HK-2 (cell line): ENCODE measurements at regions not wholly inside any gene's neighbourhood (a gene's known extent, or its start where the extent isn't known, plus 50 kb on each side); places are given as distances from the start of the nearest gene placed in this dataset.

Experiments
- DNase-seq: peaks from one replicate; pipeline ENCODE4 v3.0.0-alpha.2; 2018; ENCODE audit not compliant: unreplicated experiment

DNA sequence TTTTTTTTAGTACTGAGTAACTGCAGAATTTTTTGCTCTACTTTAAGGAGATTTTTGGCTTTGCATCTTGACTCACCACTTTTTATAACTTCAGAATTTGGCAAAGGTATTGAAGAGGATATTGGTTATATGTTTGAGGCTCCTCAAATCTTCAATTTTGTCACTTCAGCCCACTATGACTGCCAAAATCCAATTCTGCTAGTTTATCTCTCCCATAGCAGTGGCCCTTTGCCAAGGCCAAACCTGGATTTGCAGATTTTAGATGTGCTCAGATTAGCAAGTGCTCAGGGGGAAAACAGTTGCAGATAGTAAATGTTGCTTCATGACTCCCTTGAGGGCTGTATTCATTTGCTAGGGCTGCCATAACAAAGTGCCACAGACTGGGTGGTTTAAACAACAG is 427.5 kb downstream of the ADRA2A start:
- DNase-seq = no peak

DNA sequence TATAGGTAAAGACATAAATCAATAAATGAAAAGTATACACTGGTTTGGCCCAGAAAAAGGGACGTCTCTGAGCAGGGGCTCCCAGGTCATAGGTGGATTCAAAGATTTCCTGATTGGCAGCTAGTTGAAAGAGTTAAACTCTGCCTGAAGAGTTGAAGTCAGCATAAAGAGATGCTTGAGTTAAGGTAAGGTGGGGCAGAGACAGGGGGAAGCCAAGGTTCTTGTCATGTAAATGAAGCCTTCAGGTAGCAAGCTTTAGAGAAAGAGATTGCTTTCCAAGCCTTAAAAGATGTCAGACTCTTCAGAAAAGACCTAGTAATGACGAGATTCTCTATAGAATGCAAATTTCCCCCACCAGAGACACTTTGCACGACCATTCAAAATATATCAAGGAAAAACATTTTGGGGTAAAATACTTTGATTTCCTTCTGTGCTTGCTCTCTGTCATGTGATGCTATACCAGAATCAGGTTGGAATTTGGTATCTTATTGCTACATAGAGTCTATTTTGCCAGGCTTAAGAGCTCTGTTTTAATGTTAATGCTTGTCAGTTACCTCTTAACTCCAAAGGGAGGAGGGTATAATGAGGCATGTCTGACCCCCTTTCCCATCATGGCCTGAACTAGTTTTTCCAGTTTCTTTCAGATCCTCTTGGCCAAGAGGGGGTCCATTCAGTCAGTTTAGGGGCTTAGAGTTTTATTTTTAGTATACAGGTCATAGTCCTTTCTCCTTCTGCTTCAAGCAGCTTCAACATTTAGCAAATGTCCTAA is 429.6 kb downstream of the ADRA2A start:
- no peak for DNase-seq

DNA sequence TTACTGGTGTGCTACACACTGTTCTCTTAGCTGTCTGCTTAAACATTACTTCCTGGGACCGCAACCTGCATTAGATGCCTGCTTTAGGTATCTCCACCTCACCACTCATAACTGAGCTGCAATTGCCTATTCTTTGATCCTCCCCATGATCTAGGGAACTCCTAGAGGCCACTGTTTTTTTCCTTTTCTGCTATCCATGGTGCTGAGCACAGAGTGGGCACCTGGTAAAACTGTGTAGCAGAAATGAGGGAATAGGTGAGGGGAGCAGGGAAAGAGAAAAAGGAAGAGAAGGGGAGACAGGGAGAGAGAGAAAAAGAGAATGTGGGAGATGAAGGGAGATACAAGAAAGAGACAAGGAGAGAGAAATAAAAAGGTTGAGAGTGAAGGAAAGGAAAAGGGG is 434.9 kb downstream of the ADRA2A start:
- DNase-seq = no peak

DNA sequence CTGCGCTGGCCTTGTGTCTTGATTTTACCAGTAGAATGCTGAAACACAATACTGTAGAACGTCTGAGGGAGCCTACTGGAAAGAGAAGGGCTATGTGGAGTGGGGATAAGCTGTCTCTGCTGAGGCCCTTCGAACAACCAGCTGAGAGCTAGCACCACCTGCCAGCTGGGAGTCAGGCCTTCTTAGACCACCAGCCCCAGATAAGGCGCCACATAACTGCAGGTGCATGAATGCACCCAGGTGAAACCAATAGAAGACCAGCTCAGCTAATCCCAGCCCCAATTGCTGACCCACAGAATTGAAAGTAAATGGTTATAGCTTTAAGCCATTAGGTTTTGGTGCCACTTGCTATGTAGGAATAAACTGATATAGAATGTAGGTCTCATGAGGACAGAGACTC is 438.4 kb downstream of the ADRA2A start:
- DNase-seq = no peak

DNA sequence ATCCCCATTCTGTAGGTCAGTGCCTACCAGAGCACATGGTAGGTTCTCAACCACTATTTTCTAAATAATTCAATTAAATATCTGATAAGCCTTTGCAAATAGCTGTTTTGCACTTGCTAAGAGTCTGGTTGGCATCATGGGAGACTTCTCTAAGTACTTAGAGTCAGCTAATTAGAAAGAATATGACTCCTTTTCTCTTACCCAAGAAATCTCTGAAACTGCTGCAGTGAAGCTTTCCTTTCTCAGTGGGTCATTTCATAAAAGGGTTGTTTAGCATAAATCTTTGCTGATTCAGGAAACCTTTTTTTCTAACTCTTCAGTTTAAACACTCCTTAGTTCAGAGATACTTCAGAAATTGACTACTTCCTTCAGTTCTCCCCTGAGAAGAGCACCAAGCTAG is 438.9 kb downstream of the ADRA2A start:
- DNase-seq = no peak

DNA sequence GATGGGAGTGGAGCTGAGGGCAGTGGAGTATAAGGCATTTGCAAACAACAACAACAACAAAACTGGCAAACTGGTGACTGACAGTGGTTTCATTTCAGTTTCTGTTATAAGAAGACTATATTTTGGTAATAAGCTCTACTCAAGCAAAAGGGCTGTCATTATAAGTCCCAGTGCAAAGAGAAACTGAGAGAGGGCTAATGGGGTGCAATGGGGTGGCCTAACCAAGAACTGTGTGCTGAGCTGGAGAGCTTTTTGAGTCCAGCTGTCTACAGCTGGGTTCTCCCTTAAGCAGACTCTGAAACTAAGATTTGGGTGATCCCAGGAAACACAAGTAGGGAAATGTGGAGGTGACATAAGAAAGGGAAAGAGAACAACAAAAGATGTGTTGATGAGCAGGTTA is 439.3 kb downstream of the ADRA2A start:
- no peak for DNase-seq

DNA sequence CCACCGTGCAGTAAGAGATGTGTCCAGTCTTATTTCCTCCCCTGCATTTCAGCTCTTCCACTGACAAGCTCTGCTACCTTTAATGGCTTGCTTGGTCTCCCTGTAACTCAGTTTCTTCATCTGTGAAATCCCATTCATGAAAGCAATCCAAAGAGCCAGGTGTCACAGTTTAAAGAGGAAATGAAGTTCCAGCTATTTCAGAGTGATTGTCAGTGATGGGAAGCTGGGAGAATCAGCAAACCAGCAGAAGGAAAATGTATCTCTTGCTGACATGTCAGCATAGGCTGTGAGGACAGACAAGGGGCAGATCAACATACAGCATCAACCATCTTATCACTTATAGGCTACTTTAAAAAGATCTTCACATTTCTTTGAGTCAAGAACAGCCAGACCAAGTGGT is 445.3 kb downstream of the ADRA2A start:
- no peak for DNase-seq

DNA sequence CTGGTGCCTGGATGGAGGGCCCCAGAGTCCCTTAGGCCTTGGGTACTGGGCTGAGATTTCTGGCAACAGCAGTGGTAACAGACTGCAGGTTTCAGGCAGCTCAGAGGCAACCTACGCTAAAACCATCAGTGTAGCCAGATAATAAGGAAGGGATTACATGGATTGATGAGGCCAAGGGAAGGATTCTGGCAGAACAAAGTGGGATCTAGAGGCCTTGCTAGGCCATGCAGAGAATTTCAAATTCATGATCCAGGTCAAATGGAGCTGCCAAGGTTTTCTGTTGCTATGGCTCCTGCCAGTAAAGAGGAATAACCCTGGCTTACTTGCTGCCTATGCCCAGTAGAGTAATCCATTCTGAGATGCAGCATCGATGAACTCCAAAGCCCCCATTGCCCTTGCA is 445.7 kb downstream of the ADRA2A start:
- DNase-seq = no peak

DNA sequence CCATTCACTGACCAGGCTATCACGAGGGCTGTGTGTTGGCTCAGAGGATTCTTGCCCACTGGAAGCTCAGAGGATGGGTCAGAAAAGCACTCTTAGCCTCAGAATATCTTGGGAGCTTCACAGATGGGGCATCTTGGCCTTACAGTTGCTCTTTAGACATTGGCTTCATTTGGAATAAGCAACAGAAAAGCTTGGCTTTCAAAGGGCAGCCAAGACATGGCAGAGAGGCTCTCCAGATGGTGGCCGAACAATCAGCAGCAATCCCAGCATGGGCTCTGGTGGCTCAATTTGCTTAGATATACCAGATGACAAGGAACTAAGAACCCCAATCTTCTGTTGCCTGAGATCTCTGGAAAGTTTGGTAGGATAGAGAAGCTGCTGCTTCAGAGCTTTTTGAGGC is 446.2 kb downstream of the ADRA2A start:
- DNase-seq = no peak

DNA sequence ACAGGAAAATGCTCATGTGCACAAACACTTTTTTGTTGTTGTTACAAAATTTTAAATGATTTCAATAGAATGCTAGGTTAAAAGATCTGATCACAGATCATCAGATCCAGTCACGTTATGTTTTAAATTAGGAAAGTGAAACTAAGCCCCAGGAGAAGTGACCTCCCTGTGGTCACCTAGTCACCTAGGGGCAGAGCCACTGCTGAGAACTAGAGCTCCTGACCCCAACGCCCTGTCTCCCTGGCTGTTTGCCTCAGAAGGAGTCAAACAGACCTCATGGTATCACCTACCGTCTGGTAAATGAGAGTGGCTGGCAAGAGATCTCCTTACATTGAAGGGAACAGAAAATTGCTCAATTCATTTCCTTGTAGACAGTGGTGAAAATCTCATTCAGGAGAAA is 447.3 kb downstream of the ADRA2A start:
- no peak for DNase-seq

DNA sequence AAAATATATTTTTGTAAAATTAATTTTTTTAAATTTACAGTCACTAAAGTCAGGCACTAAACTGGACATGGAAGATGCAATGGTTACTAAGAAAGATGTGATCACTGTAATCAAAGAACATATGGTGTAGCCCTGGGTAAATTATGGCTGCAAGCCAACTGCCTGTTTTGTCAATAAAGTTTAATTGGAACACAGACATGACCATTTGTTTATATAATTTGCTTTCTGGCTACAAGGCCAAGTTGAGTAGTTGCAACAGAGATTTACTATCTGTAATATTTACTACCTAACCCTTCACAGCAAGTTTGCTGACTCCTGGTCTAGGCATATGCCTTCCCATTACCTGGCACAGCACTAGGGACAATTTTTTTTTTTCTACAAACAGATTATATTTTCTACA is 448.9 kb downstream of the ADRA2A start:
- no peak for DNase-seq

DNA sequence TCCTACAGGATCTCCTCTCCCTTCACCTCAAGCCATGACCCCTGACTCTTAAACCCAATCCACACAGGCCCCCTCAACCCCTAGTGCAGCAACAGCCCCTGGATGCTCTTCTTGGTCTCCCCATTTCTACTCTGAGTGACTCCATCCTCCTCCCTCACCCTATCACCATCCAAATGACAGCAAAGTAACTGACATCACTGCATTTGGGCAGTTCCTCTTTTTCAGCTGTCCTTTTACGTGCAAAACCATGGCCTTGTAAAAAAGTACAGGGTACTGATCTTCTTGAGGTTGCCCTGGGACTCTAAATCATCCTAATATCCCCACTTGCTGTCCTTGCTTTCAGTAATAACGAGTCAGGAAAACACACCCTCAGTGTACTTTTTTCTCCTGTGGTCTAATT is 454.9 kb downstream of the ADRA2A start:
- no peak for DNase-seq

DNA sequence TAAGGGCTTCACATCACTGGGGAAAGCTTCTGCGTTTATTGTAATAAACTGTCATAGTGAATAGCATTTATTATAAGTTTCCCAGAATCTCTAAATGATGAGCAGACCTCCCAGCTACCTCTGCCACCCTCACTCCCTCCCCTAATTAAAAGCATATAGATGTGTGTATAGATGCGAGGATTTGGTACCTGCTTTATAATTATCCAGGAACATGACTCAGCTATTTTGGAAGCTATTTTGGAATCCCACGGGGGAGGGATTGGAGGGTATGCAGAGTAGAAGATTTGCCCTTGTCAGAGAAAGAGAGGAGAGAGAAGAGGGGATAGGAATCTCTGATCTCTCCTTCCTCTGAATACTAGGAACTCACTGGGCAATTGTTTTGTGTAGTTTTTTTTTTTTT is 455.3 kb downstream of the ADRA2A start:
- no peak for DNase-seq

DNA sequence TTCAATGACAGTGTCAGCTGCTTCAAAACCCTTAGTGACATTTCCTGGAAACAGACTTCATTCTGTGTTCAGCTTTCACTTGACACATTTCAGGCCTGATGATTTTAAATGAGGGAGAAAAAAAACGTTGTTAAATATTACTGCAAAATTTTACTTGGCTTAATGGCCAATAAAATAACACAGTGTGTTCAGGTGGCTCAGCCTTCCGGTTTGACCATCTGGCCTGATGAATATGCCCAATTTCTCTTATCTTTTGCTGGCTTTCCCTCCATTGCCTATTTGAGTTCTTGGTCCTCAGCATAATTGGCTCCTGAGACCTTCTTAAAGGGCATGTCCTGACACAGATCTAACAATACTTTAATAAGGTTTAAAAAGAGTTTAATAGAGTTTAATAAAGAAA is 462.4 kb downstream of the ADRA2A start:
- DNase-seq = no peak

DNA sequence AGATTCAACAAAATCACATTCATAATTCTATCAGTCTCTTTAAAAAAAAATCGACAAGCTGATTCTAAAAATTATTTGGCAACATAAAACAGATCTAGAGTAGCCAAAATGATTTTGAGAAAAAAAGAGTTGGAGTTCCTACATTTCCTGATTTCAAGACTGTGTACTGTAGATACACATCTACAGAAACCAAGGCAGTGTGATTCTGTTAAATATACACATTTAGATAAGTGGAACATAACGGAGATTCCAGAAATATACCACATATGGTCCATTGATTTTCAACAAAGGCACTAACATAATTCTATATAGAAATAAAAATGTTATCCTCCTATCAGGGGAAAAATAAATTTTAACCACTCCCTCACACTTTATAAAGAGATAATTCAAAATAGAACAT is 467.0 kb downstream of the ADRA2A start:
- DNase-seq = no peak

DNA sequence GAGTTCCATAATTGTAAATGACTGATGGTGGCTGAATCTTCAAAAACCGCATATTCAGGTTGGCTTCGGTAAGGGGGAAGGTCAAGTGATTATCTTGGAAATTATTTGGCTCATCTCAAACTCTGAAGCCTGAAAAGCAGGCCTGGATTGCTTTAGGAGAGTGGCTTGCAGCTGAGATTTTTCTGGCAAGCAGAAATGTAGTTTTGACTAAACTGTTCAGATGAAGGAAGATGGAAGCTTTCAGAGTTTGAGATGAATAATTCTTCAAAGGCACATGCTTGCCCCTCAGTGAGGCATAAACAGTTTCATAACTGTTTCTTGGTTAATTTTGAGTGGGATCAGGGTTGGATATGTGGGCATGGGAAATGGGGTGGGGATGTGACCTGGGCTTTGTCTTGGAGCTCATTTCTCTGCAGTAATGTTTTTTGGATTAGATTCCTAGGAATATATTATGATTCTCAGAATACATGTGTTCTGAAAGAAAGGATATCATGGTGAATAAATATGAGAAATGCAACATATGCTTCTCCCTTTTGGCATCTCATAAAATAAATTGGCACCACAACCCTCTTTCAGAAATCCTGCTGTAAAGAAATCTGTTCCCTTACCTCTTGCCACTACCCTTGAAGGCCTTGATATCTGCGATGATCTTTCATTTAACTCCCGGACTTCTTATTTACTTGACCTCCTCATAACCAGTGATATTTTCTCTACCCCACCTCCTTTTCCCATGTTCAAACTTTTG is 469.2 kb downstream of the ADRA2A start:
- DNase-seq = no peak

DNA sequence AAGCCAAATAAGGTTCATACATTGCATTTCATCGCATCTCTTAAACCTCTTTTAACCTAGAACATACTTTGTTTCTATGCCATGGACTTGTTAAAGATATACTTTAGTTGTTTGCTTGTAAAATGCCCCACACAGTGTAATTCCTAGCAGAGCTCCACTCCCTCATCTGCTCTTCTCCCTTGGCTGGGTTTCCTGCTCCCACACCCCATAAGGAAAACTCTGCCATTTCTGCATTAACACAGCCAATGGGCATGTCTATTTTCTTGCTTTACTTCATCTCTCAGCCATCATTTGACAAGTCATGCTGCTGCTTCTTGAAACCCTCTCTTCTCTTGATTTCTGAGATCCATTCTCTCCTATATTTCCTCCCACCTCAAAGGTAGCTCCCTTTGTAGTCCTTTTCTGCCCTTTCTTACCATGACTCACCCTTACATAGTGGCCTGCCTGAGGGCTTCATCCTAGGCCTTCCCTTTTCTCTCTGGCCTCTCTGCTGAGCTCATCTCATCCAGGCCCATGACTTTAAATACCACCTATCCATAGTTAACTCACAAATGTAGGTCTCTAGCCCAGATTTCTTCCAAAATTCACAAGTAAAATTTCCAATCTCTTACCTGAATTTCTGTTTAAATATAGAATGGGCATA is 471.4 kb downstream of the ADRA2A start:
- DNase-seq = no peak

DNA sequence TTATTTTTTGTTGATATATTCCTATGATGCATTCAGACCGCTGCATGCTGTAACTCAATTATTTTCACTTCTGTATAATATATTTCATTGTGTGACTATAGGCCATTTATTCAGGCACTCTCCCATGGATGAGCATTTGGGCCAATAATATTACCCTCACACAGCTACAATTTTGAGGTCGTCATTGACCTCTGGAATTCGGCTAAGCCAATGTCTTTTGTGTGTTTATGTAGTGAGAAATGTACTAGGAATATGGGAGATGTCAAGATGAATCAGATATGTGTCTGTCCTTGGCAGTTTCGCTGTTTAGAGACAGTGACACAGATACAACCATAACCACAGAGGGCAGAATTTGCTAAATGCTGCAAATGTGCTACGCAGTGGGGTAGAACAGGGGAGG is 474.2 kb downstream of the ADRA2A start:
- no peak for DNase-seq

DNA sequence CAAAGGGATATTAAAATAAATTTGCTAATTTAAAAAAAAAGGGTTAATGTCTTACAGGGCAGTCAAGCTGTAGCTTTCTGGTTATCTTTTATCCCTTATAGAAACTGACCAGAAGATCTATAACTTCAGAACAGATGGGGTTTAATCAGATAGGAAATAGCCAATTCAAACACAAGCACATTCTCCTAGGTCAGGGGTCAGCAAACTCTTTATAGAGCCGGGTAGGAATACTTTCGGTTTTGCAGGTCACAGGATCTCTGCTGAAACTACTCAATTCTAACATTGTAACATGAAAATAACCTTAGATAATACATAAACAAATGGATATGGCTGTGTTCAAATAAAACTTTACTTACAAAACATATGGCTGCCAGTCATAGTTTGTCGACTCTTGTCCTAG is 479.8 kb downstream of the ADRA2A start:
- DNase-seq = no peak

DNA sequence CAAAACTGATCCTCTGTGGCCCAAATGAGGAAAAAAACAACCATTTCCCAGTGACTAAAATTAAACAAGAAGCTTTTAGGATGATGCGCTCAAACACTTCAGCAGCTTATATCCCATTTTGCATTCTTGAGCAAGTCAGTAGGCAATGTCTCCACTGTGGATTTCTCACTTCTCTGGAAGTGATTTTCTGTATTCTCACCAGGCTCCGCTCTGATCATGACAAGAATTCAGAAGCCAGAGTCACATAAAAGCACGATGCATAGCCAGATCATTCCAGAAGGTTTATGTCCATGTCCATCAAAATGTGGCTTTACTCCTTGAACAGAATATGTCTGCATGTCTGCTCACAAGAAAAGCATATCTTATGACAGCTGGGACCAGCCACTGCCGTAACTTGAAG is 481.4 kb downstream of the ADRA2A start:
- DNase-seq = no peak

DNA sequence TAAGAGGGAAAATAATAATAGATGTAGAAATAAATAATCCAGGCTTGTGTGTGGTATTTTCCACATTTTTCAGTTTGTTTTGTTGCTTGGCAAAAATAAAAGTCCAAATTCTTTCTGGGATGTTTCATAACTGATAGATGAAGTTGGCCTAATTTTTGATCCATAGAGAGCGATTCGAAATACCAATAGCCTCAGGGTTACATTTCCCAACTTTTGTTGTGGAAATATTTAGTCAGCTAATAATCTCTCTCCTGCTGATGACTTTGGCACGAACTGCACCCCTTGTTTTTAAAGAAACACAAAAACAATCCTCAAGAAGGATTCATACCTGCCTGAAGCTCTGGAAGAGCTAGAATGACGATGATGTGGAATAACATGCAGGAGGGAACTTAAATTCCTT is 483.2 kb downstream of the ADRA2A start:
- no peak for DNase-seq

DNA sequence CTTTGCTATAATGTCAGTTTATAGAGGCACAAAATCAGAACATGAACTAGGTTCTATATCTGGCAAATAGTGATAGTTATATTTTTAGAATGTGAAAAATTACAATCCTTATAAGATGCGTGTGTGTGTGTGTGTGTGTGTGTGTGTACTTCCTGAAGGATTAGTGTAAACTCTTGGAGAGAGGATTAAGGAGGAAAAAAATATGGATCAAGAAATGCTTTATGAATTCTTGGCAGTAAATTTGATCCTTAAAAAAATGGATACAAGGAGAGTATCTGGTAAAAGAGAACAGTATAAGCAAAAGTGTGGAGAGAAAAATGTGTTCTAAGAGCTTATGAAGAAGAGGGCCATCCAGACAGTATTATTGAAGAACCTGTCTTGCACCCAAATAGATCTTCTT is 484.3 kb downstream of the ADRA2A start:
- DNase-seq = no peak

DNA sequence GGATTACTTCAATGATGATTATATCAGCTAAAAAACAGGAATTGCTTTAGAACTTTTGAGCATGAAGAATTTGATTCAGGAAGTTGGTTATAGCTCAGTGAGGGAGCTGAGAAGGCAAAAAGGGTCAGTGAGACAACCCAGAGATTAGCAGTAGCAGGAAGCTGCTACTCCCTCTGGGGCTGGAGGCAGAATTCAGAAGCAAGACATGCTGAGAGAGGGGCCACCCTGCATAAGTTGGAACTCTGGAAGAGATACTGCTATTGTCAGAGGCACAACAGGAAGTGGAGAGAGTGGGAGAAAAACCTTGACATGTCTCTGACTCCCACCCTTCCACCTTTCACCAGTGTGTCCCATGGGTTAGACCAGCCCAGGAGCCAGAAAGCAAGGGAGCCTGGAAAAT is 488.7 kb downstream of the ADRA2A start:
- DNase-seq = no peak
